ENCODE measurements at regions not wholly inside any gene's neighbourhood (a gene's known extent, or its start where the extent isn't known, plus 50 kb on each side); places are given as distances from the start of the nearest gene placed in this dataset.

GRCh38 chr5:57754616-57755015 is 272.0 kb upstream of the ACTBL2 start:
- Histone ChIP-seq H3K27ac (replicated peaks) (no peak overlapping the region), H3K4me3 (replicated peaks; ENCODE audit: insufficient read depth, low read length) (no peak overlapping the region), H3K27me3 (ENCODE audit: insufficient read depth, poor library complexity, severe bottlenecking) (no peaks in the 10 kb centered on the region)
- no peak for TF ChIP-seq CTCF (IDR thresholded peaks at IDR 0.05; ENCODE audit: insufficient read depth, low read length)
- TF ChIP-seq REST (IDR thresholded peaks at IDR 0.05; ENCODE audit: insufficient replicate concordance, low read depth) = no peak
- TF ChIP-seq GABPA (IDR thresholded peaks at IDR 0.05; ENCODE audit: low read depth) = no peak
- no peak for TF ChIP-seq POLR2AphosphoS5 (IDR thresholded peaks at IDR 0.05; ENCODE audit: low read depth)
- no peak for TF ChIP-seq SPI1 (IDR thresholded peaks at IDR 0.05; ENCODE audit: borderline replicate concordance, low read depth)
- DNase-seq (ENCODE audit: low read depth in 1 of 2, low spot score in 1 of 2) = no peak

- H3K4me3 ChIP-seq (replicated peaks; ENCODE audit: insufficient read depth, low read length) = no peak overlapping the region
- DNase-seq (ENCODE audit: low read depth in 1 of 2, low spot score in 1 of 2) = no peak
- no peak for TF ChIP-seq GABPA (IDR thresholded peaks at IDR 0.05; ENCODE audit: low read depth)
- no peak for TF ChIP-seq POLR2AphosphoS5 (IDR thresholded peaks at IDR 0.05; ENCODE audit: low read depth)
- TF ChIP-seq CTCF (IDR thresholded peaks at IDR 0.05; ENCODE audit: insufficient read depth, low read length) = no peak
- TF ChIP-seq SPI1 (IDR thresholded peaks at IDR 0.05; ENCODE audit: borderline replicate concordance, low read depth) = no peak
- no peak for TF ChIP-seq REST (IDR thresholded peaks at IDR 0.05; ENCODE audit: insufficient replicate concordance, low read depth)
- H3K27me3 ChIP-seq (ENCODE audit: insufficient read depth, poor library complexity, severe bottlenecking) = no peaks in the 10 kb centered on the region
- no peak overlapping the region for H3K27ac ChIP-seq (replicated peaks)
These were observed 270.8 kb upstream of the ACTBL2 start for GRCh38 chr5:57753446-57753845.

DNA sequence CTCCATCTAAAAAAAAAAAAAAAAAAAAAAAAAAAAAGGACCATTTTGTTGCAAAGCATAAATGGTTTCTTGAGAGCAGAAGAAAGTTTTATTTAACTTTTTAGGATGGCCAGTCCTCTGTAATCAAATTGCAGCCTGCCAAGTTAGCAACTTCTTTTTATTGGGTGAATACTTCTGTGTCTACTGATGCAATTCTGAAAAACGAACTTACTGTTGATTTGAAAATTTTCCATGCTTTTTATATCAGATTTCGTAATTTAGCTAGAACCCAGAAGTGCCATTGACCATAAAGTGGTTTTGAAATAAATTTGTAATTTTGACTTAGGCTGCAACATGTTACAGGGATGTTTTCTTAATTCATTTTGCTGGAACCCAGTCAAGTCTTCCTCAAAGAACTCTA is 269.1 kb upstream of the ACTBL2 start:
- no peak overlapping the region for H3K27ac ChIP-seq (replicated peaks)
- H3K4me3 ChIP-seq (replicated peaks; ENCODE audit: insufficient read depth, low read length) = no peak overlapping the region
- TF ChIP-seq POLR2AphosphoS5 (IDR thresholded peaks at IDR 0.05; ENCODE audit: low read depth) (no peak), REST (IDR thresholded peaks at IDR 0.05; ENCODE audit: insufficient replicate concordance, low read depth) (no peak), GABPA (IDR thresholded peaks at IDR 0.05; ENCODE audit: low read depth) (no peak), SPI1 (IDR thresholded peaks at IDR 0.05; ENCODE audit: borderline replicate concordance, low read depth) (no peak), CTCF (IDR thresholded peaks at IDR 0.05; ENCODE audit: insufficient read depth, low read length) (no peak)
- H3K27me3 ChIP-seq (ENCODE audit: insufficient read depth, poor library complexity, severe bottlenecking) = no peaks in the 10 kb centered on the region
- no peak for DNase-seq (ENCODE audit: low read depth in 1 of 2, low spot score in 1 of 2)
